ENCODE measurements at regions not wholly inside any gene's neighbourhood (a gene's known extent, or its start where the extent isn't known, plus 50 kb on each side); places are given as distances from the start of the nearest gene placed in this dataset.
"Not testable (repeated sequence)": the region's sequence is repeated elsewhere in the genome, so short reads cannot be mapped to it uniquely, and the experiment has no call there.

- no peak for DNase-seq (ENCODE audit: low read depth in 2 of 2)
These were observed 185.0 kb upstream of the NRXN3 start for GRCh38 chr14:77985211-77985615.

- DNase-seq (ENCODE audit: low read depth in 2 of 2) = no peak
These were observed 183.4 kb upstream of the NRXN3 start for GRCh38 chr14:77986773-77987172.

- no peak for DNase-seq (ENCODE audit: low read depth in 2 of 2)
These were observed 181.9 kb upstream of the NRXN3 start for GRCh38 chr14:77988096-77988870.

GRCh38 chr14:77988970-77989369, 181.2 kb upstream of the NRXN3 start:
- no peak for DNase-seq (ENCODE audit: low read depth in 2 of 2)

GRCh38 chr14:77989441-77989991, 180.7 kb upstream of the NRXN3 start:
- no peak for DNase-seq (ENCODE audit: low read depth in 2 of 2)

- DNase-seq (ENCODE audit: low read depth in 2 of 2) = no peak
These were observed 179.8 kb upstream of the NRXN3 start for GRCh38 chr14:77990337-77990736.

GRCh38 chr14:77991128-77991772, 178.9 kb upstream of the NRXN3 start:
- no peak for DNase-seq (ENCODE audit: low read depth in 2 of 2)

GRCh38 chr14:78005325-78005724, 164.8 kb upstream of the NRXN3 start:
- no peak for DNase-seq (ENCODE audit: low read depth in 2 of 2)

GRCh38 chr14:78007160-78007559, 163.0 kb upstream of the NRXN3 start:
- DNase-seq (ENCODE audit: low read depth in 2 of 2) = no peak

- no peak for DNase-seq (ENCODE audit: low read depth in 2 of 2)
These were observed 159.5 kb upstream of the NRXN3 start for GRCh38 chr14:78010688-78011087.

- DNase-seq (ENCODE audit: low read depth in 2 of 2) = not testable (repeated sequence)
These were observed 156.3 kb upstream of the NRXN3 start for GRCh38 chr14:78013911-78014310.

GRCh38 chr14:78016532-78016931, 153.6 kb upstream of the NRXN3 start:
- no peak for DNase-seq (ENCODE audit: low read depth in 2 of 2)

GRCh38 chr14:78018283-78018682, 151.9 kb upstream of the NRXN3 start:
- no peak for DNase-seq (ENCODE audit: low read depth in 2 of 2)

- DNase-seq (ENCODE audit: low read depth in 2 of 2) = peak; percentile 52 to 63
These were observed 148.1 kb upstream of the NRXN3 start for GRCh38 chr14:78022059-78022458.

GRCh38 chr14:78023112-78023511, 147.1 kb upstream of the NRXN3 start:
- no peak for DNase-seq (ENCODE audit: low read depth in 2 of 2)

GRCh38 chr14:78028471-78028870, 141.7 kb upstream of the NRXN3 start:
- DNase-seq (ENCODE audit: low read depth in 2 of 2) = no peak

- DNase-seq (ENCODE audit: low read depth in 2 of 2) = no peak
These were observed 140.4 kb upstream of the NRXN3 start for GRCh38 chr14:78029601-78030372.

GRCh38 chr14:78043349-78043748, 126.8 kb upstream of the NRXN3 start:
- no peak for DNase-seq (ENCODE audit: low read depth in 2 of 2)

GRCh38 chr14:78048120-78048519, 122.1 kb upstream of the NRXN3 start:
- DNase-seq (ENCODE audit: low read depth in 2 of 2) = no peak

- DNase-seq (ENCODE audit: low read depth in 2 of 2) = not testable (repeated sequence)
These were observed 113.3 kb upstream of the NRXN3 start for GRCh38 chr14:78056890-78057289.

- DNase-seq (ENCODE audit: low read depth in 2 of 2) = no peak
These were observed 99.8 kb upstream of the NRXN3 start for GRCh38 chr14:78070344-78070743.

GRCh38 chr14:78071016-78071549, 99.1 kb upstream of the NRXN3 start:
- no peak for DNase-seq (ENCODE audit: low read depth in 2 of 2)

Measured in stimulated activated CD8-positive, alpha-beta memory T cell treated with anti-CD3 and anti-CD28 coated beads, Interleukin-2, amount 100 ng/mL, for 48 hours (primary cell).